Activated T-helper 2 cell treated with anti-CD3 and anti-CD28 coated beads, Interferon-gamma antibody, Interleukin-2, Interleukin-4, amounts not matched to agents 10 μg/mL and 5 μg/mL and 100 μg/mL, durations not matched to agents 14 hours and 24 hours and 36 hours (primary cell): ENCODE measurements at regions not wholly inside any gene's neighbourhood (a gene's known extent, or its start where the extent isn't known, plus 50 kb on each side); places are given as distances from the start of the nearest gene placed in this dataset.

ENCODE experiments used
- DNase-seq: peaks from one replicate; pipeline ENCODE4 v3.0.0; 2021; ENCODE audit warnings: low spot score
- H3K27ac Mint-ChIP-seq: one replicate; pipeline ENCODE4 v1.8.0; 2021; ENCODE audit warnings: mixed read lengths
- H3K27me3 Mint-ChIP-seq: one replicate; pipeline ENCODE4 v1.8.0; 2021; ENCODE audit warnings: low read depth, mixed read lengths
- H3K36me3 Mint-ChIP-seq: one replicate; pipeline ENCODE4 v1.8.0; 2021; ENCODE audit warnings: low read depth, mixed read lengths
- H3K4me1 Mint-ChIP-seq: one replicate; pipeline ENCODE4 v1.8.0; 2021; ENCODE audit warnings: low read depth, mixed read lengths
- H3K4me3 Mint-ChIP-seq: one replicate; pipeline ENCODE4 v1.8.0; 2021; ENCODE audit warnings: low read depth, mild to moderate bottlenecking, moderate library complexity, mixed read lengths
- H3K9me3 Mint-ChIP-seq: one replicate; pipeline ENCODE4 v1.8.0; 2021; ENCODE audit warnings: mixed read lengths
- intact Hi-C: fragments of 100-400 bp; cut with micrococcal nuclease; formaldehyde crosslinking; loops from one replicate; pipeline ENCODE4 v1.15.1; 2023

- Mint-ChIP-seq H3K4me3 (no peak overlapping the region), H3K4me1 (no peaks in the 10 kb centered on the region), H3K27ac (no peak overlapping the region), H3K36me3 (no peaks in the 10 kb centered on the region), H3K27me3 (no peaks in the 10 kb centered on the region), H3K9me3 (peaks cover 37% of the 10 kb centered on the region)
- intact Hi-C loops: no loop called here
- DNase-seq: no peak
Measured at GRCh38 chr16:65426484-65426883, 304.6 kb upstream of the CDH11 start.

- no peak overlapping the region for H3K4me3 Mint-ChIP-seq
- no peaks in the 10 kb centered on the region for H3K36me3 Mint-ChIP-seq
- peaks cover 29% of the 10 kb centered on the region for H3K9me3 Mint-ChIP-seq
- H3K27ac Mint-ChIP-seq: no peak overlapping the region
- H3K27me3 Mint-ChIP-seq: no peaks in the 10 kb centered on the region
- H3K4me1 Mint-ChIP-seq: no peaks in the 10 kb centered on the region
- intact Hi-C loops: no loop called here
- DNase-seq: no peak
Measured at GRCh38 chr16:65422934-65423333, 301.1 kb upstream of the CDH11 start.

GRCh38 chr16:65421596-65421995 is 299.7 kb upstream of the CDH11 start:
- no peak overlapping the region for H3K27ac Mint-ChIP-seq
- no peaks in the 10 kb centered on the region for H3K27me3 Mint-ChIP-seq
- no peak for DNase-seq
- H3K4me3 Mint-ChIP-seq: no peak overlapping the region
- intact Hi-C loops: no loop called here
- H3K4me1 Mint-ChIP-seq: no peaks in the 10 kb centered on the region
- peaks cover 34% of the 10 kb centered on the region for H3K9me3 Mint-ChIP-seq
- H3K36me3 Mint-ChIP-seq: no peaks in the 10 kb centered on the region

- peaks cover 1% of the 10 kb centered on the region for H3K4me1 Mint-ChIP-seq
- peaks cover 31% of the 10 kb centered on the region for H3K9me3 Mint-ChIP-seq
- DNase-seq: no peak
- H3K27ac Mint-ChIP-seq: no peak overlapping the region
- intact Hi-C loops: no loop called here
- H3K27me3 Mint-ChIP-seq: no peaks in the 10 kb centered on the region
- no peaks in the 10 kb centered on the region for H3K36me3 Mint-ChIP-seq
- H3K4me3 Mint-ChIP-seq: no peak overlapping the region
Measured at GRCh38 chr16:65418435-65418834, 296.6 kb upstream of the CDH11 start.

GRCh38 chr16:65415460-65415859 is 293.6 kb upstream of the CDH11 start:
- Mint-ChIP-seq H3K4me1 (peaks cover 1% of the 10 kb centered on the region), H3K27me3 (no peaks in the 10 kb centered on the region), H3K9me3 (peaks cover 29% of the 10 kb centered on the region), H3K27ac (no peak overlapping the region), H3K4me3 (no peak overlapping the region), H3K36me3 (no peaks in the 10 kb centered on the region)
- intact Hi-C loops: no loop called here
- no peak for DNase-seq

GRCh38 chr16:65414284-65414984 is 292.6 kb upstream of the CDH11 start:
- Mint-ChIP-seq H3K27ac (no peak overlapping the region), H3K9me3 (peaks cover 29% of the 10 kb centered on the region)
- intact Hi-C loops: no loop called here

GRCh38 chr16:65413861-65414260 is 292.0 kb upstream of the CDH11 start:
- no peak overlapping the region for H3K4me3 Mint-ChIP-seq
- peaks cover 1% of the 10 kb centered on the region for H3K4me1 Mint-ChIP-seq
- DNase-seq: no peak
- H3K27me3 Mint-ChIP-seq: no peaks in the 10 kb centered on the region
- intact Hi-C loops: no loop called here
- no peak overlapping the region for H3K27ac Mint-ChIP-seq
- peaks cover 25% of the 10 kb centered on the region for H3K9me3 Mint-ChIP-seq
- no peaks in the 10 kb centered on the region for H3K36me3 Mint-ChIP-seq

More at GRCh38 chr16:65414284-65414984, 292.6 kb upstream of the CDH11 start:
- Mint-ChIP-seq H3K27me3 (no peaks in the 10 kb centered on the region), H3K4me3 (no peak overlapping the region), H3K36me3 (no peaks in the 10 kb centered on the region), H3K4me1 (peaks cover 1% of the 10 kb centered on the region)
- DNase-seq: no peak

- Mint-ChIP-seq H3K27me3 (no peaks in the 10 kb centered on the region), H3K4me3 (no peak overlapping the region), H3K4me1 (peaks cover 1% of the 10 kb centered on the region), H3K27ac (no peak overlapping the region), H3K36me3 (no peaks in the 10 kb centered on the region), H3K9me3 (peaks cover 16% of the 10 kb centered on the region)
- no peak for DNase-seq
- intact Hi-C loops: no loop called here
Measured at GRCh38 chr16:65410801-65411200, 288.9 kb upstream of the CDH11 start.

GRCh38 chr16:65409510-65409909 is 287.6 kb upstream of the CDH11 start:
- intact Hi-C loops: no loop called here
- no peaks in the 10 kb centered on the region for H3K36me3 Mint-ChIP-seq
- no peaks in the 10 kb centered on the region for H3K27me3 Mint-ChIP-seq
- no peak overlapping the region for H3K27ac Mint-ChIP-seq
- no peak overlapping the region for H3K4me3 Mint-ChIP-seq
- no peak for DNase-seq
- peaks cover 1% of the 10 kb centered on the region for H3K4me1 Mint-ChIP-seq
- H3K9me3 Mint-ChIP-seq: peaks cover 16% of the 10 kb centered on the region

- Mint-ChIP-seq H3K27me3 (no peaks in the 10 kb centered on the region), H3K4me1 (no peaks in the 10 kb centered on the region), H3K27ac (no peak overlapping the region), H3K9me3 (peaks cover 16% of the 10 kb centered on the region), H3K36me3 (no peaks in the 10 kb centered on the region), H3K4me3 (no peak overlapping the region)
- DNase-seq: no peak
- intact Hi-C loops: no loop called here
Measured at GRCh38 chr16:65406933-65407332, 285.1 kb upstream of the CDH11 start.

- Mint-ChIP-seq H3K27ac (no peak overlapping the region), H3K4me1 (no peaks in the 10 kb centered on the region), H3K4me3 (no peak overlapping the region), H3K9me3 (peaks cover 11% of the 10 kb centered on the region), H3K36me3 (no peaks in the 10 kb centered on the region), H3K27me3 (no peaks in the 10 kb centered on the region)
- no peak for DNase-seq
- intact Hi-C loops: no loop called here
Measured at GRCh38 chr16:65406116-65406515, 284.3 kb upstream of the CDH11 start.

- no peak overlapping the region for H3K4me3 Mint-ChIP-seq
- no peak overlapping the region for H3K27ac Mint-ChIP-seq
- no peak for DNase-seq
- H3K4me1 Mint-ChIP-seq: no peaks in the 10 kb centered on the region
- H3K36me3 Mint-ChIP-seq: no peaks in the 10 kb centered on the region
- peaks cover 19% of the 10 kb centered on the region for H3K9me3 Mint-ChIP-seq
- no peaks in the 10 kb centered on the region for H3K27me3 Mint-ChIP-seq
- intact Hi-C loops: no loop called here
Measured at GRCh38 chr16:65394281-65394680, 272.4 kb upstream of the CDH11 start.

GRCh38 chr16:65392806-65393565 is 271.1 kb upstream of the CDH11 start:
- intact Hi-C loops: no loop called here
- no peak overlapping the region for H3K27ac Mint-ChIP-seq
- H3K9me3 Mint-ChIP-seq: peaks cover 18% of the 10 kb centered on the region
- H3K4me1 Mint-ChIP-seq: no peaks in the 10 kb centered on the region
- no peak for DNase-seq
- no peaks in the 10 kb centered on the region for H3K36me3 Mint-ChIP-seq
- H3K27me3 Mint-ChIP-seq: no peaks in the 10 kb centered on the region
- H3K4me3 Mint-ChIP-seq: no peak overlapping the region
